Right ventricle myocardium superior (tissue), 1 donor: ENCODE measurements at regions not wholly inside any gene's neighbourhood (a gene's known extent, or its start where the extent isn't known, plus 50 kb on each side); places are given as distances from the start of the nearest gene placed in this dataset.

Source experiments
- ATAC-seq: fragments of 200-7000 bp; cut with Tn5 transposase; one replicate; pipeline ENCODE4 v1.9.1; 2020; ENCODE audit warnings: mild to moderate bottlenecking; ENCODE audit not compliant: poor library complexity
- DNase-seq: peaks from one replicate; pipeline ENCODE4 v3.0.0-alpha.2; 2020
- intact Hi-C: fragments of 100-400 bp; cut with DNase I; formaldehyde crosslinking; loops from one replicate; pipeline ENCODE4 v1.11.2; 2022
- donor health status: DM: no; HTN: yes; CAD: no; lungs with severe emphysema.

- DNase-seq: no peak
- intact Hi-C loops: no loop called here
- no peak for ATAC-seq
Measured at GRCh38 chr15:61517776-61518175, 288.7 kb upstream of the RORA start.

GRCh38 chr15:61517335-61517734 is 288.2 kb upstream of the RORA start:
- intact Hi-C loops: no loop called here
- DNase-seq (no peak), ATAC-seq (no peak)

GRCh38 chr15:61511756-61512155 is 282.7 kb upstream of the RORA start:
- no peak for ATAC-seq
- intact Hi-C loops: no loop called here
- no peak for DNase-seq

- intact Hi-C loops: no loop called here
- ATAC-seq (no peak), DNase-seq (no peak)
Measured at GRCh38 chr15:61511089-61511488, 282.0 kb upstream of the RORA start.

- DNase-seq: no peak
- intact Hi-C loops: no loop called here
- no peak for ATAC-seq
Measured at GRCh38 chr15:61509327-61509840, 280.3 kb upstream of the RORA start.

- ATAC-seq (no peak), DNase-seq (no peak)
- intact Hi-C loops: no loop called here
Measured at GRCh38 chr15:61503383-61503969, 274.4 kb upstream of the RORA start.

- DNase-seq: no peak
- no peak for ATAC-seq
- intact Hi-C loops: no loop called here
Measured at GRCh38 chr15:61501815-61502389, 272.8 kb upstream of the RORA start.

GRCh38 chr15:61500951-61501620 is 272.0 kb upstream of the RORA start:
- ATAC-seq: no peak
- intact Hi-C loops: no loop called here
- DNase-seq: no peak

GRCh38 chr15:61500523-61500922 is 271.4 kb upstream of the RORA start:
- ATAC-seq: no peak
- intact Hi-C loops: no loop called here
- DNase-seq: no peak

GRCh38 chr15:61499376-61499775 is 270.3 kb upstream of the RORA start:
- ATAC-seq (no peak), DNase-seq (no peak)
- intact Hi-C loops: no loop called here

- ATAC-seq: no peak
- DNase-seq: no peak
- intact Hi-C loops: no loop called here
Measured at GRCh38 chr15:61489571-61489970, 260.5 kb upstream of the RORA start.

- DNase-seq: no peak
- intact Hi-C loops: no loop called here
- no peak for ATAC-seq
Measured at GRCh38 chr15:61483599-61483998, 254.5 kb upstream of the RORA start.

- intact Hi-C loops: no loop called here
Measured at GRCh38 chr15:61481886-61482285, 252.8 kb upstream of the RORA start.

GRCh38 chr15:61480863-61481262 is 251.8 kb upstream of the RORA start:
- ATAC-seq (no peak), DNase-seq (no peak)
- intact Hi-C loops: no loop called here

More at GRCh38 chr15:61481886-61482285, 252.8 kb upstream of the RORA start:
- no peak for ATAC-seq
- DNase-seq: no peak

- DNase-seq: no peak
- intact Hi-C loops: no loop called here
- ATAC-seq: no peak
Measured at GRCh38 chr15:61480295-61480694, 251.2 kb upstream of the RORA start.

- ATAC-seq: no peak
- no peak for DNase-seq
- intact Hi-C loops: no loop called here
Measured at GRCh38 chr15:61479613-61480012, 250.5 kb upstream of the RORA start.

GRCh38 chr15:61476741-61477140 is 247.6 kb upstream of the RORA start:
- ATAC-seq: no peak
- intact Hi-C loops: no loop called here

GRCh38 chr15:61474796-61475195 is 245.7 kb upstream of the RORA start:
- DNase-seq: no peak
- no peak for ATAC-seq
- intact Hi-C loops: no loop called here

More at GRCh38 chr15:61476741-61477140, 247.6 kb upstream of the RORA start:
- DNase-seq: no peak

- DNase-seq (no peak), ATAC-seq (no peak)
- intact Hi-C loops: no loop called here
Measured at GRCh38 chr15:61467823-61468222, 238.7 kb upstream of the RORA start.
